ENCODE measurements at regions not wholly inside any gene's neighbourhood (a gene's known extent, or its start where the extent isn't known, plus 50 kb on each side); places are given as distances from the start of the nearest gene placed in this dataset.
"Not testable (repeated sequence)": the region's sequence is repeated elsewhere in the genome, so short reads cannot be mapped to it uniquely, and the experiment has no call there.

- no peak for DNase-seq (ENCODE audit: low read depth in 2 of 2)
These were observed 307.2 kb downstream of the HHIPL2 start for GRCh38 chr1:222240536-222241181.

DNA sequence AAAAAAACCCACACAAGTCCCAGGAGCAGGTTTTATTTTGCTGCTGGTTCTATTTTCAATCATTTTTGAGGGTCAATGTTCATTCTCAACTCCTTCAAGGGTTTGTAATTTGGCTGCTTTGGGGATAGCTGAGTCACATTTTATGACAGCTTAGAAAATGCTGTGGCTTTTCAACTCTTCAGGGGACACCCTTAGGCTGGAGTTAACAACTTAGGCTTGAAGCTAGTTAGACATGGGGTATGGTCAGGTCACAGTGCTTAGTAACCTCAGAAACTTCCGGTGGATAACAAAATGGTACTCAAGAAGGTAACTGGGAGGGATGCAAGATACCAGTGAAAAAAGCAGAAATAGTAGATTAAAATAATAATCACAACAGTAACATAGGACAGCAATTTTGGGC lies 308.8 kb downstream of the HHIPL2 start:
- no peak for DNase-seq (ENCODE audit: low read depth in 2 of 2)

DNA sequence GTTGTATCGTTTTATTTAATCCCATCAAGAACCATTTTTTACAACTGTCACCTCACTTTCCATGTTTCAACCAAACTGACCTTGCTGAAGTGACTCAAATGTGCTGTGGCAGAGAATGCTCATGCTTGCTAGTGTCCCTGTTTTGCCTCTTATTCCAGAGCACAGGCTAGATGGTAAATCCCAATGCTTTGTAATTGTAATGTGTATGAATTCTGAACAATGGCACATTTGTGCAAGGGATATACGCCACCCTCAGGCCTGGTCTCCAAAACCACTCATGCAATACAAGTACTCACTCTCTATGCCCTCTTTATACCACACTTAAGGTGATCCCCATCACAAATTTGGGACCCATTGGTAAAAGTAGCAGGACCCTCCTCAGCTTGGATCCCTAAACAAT lies 313.6 kb downstream of the HHIPL2 start:
- DNase-seq (ENCODE audit: low read depth in 2 of 2) = no peak

GRCh38 chr1:222233444-222234158 lies 314.3 kb downstream of the HHIPL2 start:
- DNase-seq (ENCODE audit: low read depth in 2 of 2) = no peak

- DNase-seq (ENCODE audit: low read depth in 2 of 2) = no peak
These were observed 315.1 kb downstream of the HHIPL2 start for GRCh38 chr1:222232842-222233241.

DNA sequence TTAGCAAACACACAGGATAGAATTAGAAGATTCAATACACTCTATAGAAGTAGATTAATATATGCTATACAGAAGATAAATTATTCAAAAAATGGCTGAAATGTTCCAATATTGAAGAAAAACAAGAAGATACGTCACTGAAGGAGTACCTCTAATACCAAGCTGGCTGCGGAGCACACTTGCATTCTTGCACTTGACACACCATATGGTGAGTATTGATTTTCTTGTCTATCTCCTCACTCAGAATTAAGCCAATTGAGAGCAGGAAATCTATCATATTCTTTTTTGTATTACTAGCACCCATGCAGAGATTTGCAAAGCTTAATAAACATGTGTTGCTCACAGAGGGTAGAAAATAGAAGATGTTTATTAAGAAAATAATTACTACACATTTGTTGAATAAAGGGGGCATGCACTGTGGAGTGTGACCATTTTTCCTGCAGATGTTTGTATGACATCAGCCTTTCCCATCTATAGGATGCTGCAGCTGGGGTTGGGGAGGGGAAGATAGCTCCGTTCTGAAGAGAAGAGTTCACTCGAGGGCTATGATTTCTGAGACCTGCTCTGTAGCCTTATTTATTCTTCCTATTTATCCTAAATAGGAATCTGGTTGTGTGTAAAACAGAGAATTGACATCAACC lies 318.1 kb downstream of the HHIPL2 start:
- DNase-seq (ENCODE audit: low read depth in 2 of 2) = no peak

DNA sequence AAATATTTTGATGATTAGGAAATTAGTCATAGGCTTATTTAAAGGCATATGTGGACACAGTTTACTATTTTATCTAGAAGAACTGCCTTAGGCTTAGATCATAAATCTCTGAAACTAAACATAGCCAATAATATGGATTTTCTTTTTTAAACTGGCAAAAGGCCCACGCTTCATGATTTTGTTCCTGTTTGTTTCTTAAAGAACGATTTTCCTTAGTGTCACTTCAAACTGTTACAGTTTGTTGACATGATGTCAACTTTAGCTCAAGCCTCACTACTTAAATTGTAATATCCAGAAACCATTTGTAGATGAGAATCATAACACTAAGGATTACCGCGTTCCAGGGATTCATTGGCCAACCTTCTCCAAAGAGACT lies 322.6 kb downstream of the HHIPL2 start:
- DNase-seq (ENCODE audit: low read depth in 2 of 2) = no peak

DNA sequence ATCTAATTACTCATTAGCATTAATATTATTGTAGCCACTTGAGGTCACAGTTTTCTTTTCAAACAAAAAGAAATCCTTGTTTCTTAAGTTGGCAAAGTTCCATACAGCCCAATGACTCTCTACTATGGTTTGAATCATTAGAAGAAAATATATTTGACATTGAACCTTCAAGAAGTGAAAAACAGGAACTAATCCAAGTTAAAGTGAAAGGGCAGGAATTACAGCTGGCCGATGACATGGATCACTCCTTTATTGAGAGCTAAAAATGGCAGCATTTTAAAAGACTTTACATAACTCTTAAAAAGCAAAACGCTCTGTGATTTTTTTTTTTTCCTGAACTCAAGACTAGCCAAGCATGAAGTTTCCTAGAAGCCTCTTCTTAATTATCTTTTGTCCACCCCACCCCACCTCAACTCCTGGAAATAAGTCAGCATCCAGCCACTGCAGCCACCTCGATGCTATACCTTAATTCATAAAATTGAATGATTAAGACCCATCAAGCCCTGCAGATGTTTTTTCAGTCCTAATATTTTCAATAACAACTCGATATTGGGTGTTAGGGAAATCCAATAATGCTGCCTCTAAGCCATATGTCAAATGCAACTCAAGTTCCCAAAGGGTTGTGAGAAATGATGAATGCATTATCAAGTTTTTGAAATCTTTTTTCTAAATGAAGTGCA lies 323.1 kb downstream of the HHIPL2 start:
- no peak for DNase-seq (ENCODE audit: low read depth in 2 of 2)

DNA sequence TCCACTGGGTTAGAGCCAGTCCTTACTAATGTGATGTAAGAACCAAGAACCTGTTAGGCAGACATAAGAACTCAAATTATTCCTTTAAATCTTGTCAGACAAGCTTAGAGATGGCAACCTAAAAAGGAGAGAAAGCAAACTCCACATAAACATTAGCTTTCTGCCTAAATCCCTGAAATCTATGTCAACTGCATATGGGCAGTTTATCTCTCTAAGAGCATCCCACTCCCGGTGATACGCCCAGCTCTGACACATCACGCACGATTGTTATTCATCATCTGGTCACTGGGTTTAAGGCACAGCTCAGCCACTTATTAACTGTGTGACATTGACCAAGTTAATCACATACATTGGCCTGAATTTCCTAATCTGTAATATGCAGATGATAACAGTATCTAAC lies 323.7 kb downstream of the HHIPL2 start:
- no peak for DNase-seq (ENCODE audit: low read depth in 2 of 2)

- no peak for DNase-seq (ENCODE audit: low read depth in 2 of 2)
These were observed 324.9 kb downstream of the HHIPL2 start for GRCh38 chr1:222223010-222223409.

GRCh38 chr1:222216255-222216754 lies 331.6 kb downstream of the HHIPL2 start:
- DNase-seq (ENCODE audit: low read depth in 2 of 2) = no peak

GRCh38 chr1:222210776-222211175 lies 337.1 kb downstream of the HHIPL2 start:
- DNase-seq (ENCODE audit: low read depth in 2 of 2) = no peak

DNA sequence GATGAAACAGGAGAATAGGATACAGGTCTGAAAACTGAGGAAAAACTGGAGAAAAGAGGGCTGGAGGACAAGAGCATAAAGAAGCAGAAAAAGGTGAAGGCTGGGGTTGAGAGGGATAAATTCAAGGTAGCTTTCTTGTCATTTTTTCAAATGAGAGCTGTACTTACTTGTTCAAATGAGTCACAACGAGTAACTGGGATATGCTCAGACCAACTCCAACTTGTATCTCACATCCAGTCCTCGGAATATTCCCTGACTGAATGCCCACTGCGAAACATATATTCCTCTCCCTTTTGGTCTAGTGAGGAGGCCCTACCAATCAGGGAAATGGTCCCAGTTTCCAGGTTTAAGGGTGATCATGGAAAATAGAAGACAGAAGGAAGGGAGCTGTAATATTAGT lies 343.4 kb downstream of the HHIPL2 start:
- no peak for DNase-seq (ENCODE audit: low read depth in 2 of 2)

- no peak for DNase-seq (ENCODE audit: low read depth in 2 of 2)
These were observed 345.1 kb downstream of the HHIPL2 start for GRCh38 chr1:222202831-222203230.

DNA sequence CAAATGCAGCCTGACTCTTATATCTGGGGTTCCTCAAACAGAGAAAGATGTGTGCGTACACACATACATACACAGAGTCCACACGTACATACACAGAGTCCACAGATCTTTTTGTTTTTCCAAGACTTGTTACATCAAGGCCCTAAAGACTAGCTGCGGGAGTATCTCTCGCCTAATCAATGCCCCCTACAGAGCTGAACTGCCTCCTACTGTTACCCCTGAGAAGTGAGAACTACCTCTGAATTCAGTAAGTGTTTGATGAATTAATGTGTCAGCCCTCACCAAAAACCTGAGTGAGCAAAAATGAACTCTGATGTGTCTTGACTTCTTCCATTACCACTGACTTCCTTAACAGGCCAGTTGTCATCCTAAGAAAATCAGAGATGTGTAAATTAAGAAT lies 351.2 kb downstream of the HHIPL2 start:
- no peak for DNase-seq (ENCODE audit: low read depth in 2 of 2)

- DNase-seq (ENCODE audit: low read depth in 2 of 2) = no peak
These were observed 351.6 kb downstream of the HHIPL2 start for GRCh38 chr1:222196288-222196687.

- DNase-seq (ENCODE audit: low read depth in 2 of 2) = no peak
These were observed 352.0 kb downstream of the HHIPL2 start for GRCh38 chr1:222195857-222196256.

DNA sequence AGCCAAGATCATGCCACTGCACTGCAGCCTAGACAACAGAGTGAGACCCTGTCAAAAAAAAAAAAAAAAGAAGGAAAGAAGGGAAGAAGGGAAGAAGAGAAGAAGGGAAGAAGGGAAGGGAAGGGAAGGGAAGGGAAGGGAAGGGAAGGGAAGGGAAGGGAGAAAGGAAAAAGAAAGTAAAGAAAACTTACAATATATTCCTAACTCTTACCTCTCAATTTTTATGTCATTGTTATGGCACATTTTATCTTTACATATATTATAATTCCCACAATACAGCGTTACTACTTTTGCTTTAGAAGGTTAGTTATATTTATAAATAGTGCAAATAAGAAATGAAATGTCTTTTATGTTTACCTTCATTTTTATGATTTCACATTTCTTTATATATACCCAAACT lies 358.7 kb downstream of the HHIPL2 start:
- no peak for DNase-seq (ENCODE audit: low read depth in 2 of 2)

DNA sequence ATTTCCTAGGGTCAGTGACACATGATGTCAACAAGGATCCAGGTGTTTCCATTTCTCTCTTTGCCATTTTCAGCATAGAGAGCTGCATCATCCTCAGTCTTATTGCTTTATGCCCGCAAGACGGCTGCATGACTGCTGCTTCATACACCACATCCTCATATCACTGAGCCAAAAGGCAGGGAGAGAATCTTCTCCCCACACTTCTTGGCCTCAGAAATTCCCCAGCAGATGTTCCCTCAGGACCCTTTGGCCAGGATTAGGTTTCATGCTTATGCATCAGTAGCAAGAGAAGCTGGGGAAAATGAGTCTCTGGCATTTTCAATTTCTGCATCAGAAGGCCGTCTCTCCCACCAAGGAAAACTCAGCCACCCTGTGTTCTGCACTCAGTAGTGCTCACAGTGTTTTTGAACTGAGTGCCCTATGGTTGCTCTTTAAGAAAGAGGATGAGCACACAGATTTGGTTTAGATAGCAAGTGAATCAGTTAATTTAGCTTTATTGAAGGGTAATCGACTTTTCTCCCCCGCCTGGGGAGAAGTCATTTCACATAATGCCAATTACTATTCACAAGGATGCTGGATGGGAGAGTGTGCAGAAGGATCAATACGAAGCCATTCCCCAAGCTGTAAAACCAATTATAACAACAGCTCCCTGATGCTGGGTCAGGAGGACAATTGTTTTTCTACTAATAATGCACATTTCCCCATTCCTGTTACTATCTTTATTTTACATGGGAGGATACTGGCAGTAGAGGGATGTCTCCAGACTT lies 360.2 kb downstream of the HHIPL2 start:
- no peak for DNase-seq (ENCODE audit: low read depth in 2 of 2)

- no peak for DNase-seq (ENCODE audit: low read depth in 2 of 2)
These were observed 365.3 kb downstream of the HHIPL2 start for GRCh38 chr1:222182641-222183040.

GRCh38 chr1:222181191-222181590 lies 366.7 kb downstream of the HHIPL2 start:
- no peak for DNase-seq (ENCODE audit: low read depth in 2 of 2)

- DNase-seq (ENCODE audit: low read depth in 2 of 2) = not testable (repeated sequence)
These were observed 370.4 kb downstream of the HHIPL2 start for GRCh38 chr1:222177496-222177895.
